ENCODE measurements at regions not wholly inside any gene's neighbourhood (a gene's known extent, or its start where the extent isn't known, plus 50 kb on each side); places are given as distances from the start of the nearest gene placed in this dataset.

DNA sequence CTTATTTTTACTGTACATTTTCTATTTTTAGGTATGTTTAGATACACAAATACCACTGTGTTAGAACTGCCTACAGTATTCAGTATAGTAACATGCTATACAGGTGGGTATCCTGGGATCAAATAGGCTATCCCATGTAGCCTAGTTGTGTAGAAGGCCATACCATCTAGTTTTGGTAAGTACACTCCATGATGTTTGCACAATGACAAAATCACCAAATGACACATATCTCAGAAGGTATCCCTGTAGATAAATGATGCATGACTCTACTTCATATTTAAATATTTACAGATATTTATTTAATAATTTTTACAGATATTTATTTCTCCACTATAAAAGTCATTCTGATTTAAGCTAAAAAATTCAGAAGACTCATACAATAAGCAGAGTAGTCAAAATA lies 233.8 kb upstream of the OSR1 start:
- H3K4me1 ChIP-seq, result no peaks in the 10 kb centered on the region
- H3K9me3 ChIP-seq, result no peaks in the 10 kb centered on the region
- H3K27ac ChIP-seq, result no peak overlapping the region
- H3K36me3 ChIP-seq, result no peaks in the 10 kb centered on the region
- H3K4me3 ChIP-seq, result no peak overlapping the region
- TF ChIP-seq, protein P1, sequence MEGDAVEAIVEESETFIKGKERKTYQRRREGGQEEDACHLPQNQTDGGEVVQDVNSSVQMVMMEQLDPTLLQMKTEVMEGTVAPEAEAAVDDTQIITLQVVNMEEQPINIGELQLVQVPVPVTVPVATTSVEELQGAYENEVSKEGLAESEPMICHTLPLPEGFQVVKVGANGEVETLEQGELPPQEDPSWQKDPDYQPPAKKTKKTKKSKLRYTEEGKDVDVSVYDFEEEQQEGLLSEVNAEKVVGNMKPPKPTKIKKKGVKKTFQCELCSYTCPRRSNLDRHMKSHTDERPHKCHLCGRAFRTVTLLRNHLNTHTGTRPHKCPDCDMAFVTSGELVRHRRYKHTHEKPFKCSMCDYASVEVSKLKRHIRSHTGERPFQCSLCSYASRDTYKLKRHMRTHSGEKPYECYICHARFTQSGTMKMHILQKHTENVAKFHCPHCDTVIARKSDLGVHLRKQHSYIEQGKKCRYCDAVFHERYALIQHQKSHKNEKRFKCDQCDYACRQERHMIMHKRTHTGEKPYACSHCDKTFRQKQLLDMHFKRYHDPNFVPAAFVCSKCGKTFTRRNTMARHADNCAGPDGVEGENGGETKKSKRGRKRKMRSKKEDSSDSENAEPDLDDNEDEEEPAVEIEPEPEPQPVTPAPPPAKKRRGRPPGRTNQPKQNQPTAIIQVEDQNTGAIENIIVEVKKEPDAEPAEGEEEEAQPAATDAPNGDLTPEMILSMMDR (IDR thresholded peaks at IDR 0.05), result no peak
- TF ChIP-seq EP300 (IDR thresholded peaks at IDR 0.05) (no peak), POLR2A (IDR thresholded peaks at IDR 0.05) (no peak)
- DNase-seq (ENCODE audit: low spot score in 2 of 2), result no peak
- no peaks in the 10 kb centered on the region for H3K27me3 ChIP-seq

DNA sequence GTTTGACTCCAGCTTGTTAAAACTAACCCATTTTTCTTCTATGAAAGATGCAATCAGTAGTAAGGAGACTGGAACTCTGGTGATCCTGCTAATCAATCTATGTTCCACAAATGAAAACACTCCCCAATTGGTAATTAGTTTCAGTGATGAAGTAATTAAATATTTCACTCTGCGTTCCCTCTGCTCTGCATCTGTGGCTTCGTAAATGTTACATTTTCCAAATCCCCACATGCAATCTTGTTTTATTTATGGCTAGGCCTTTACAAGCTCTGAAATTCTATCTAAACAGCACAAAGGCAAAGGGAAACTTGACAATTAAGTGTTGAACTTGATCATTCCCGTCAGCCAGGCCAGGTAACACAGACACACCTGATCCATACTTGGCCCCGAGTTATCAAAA lies 231.4 kb upstream of the OSR1 start:
- Histone ChIP-seq H3K4me3 (no peak overlapping the region), H3K27me3 (no peaks in the 10 kb centered on the region), H3K36me3 (no peaks in the 10 kb centered on the region), H3K27ac (no peak overlapping the region), H3K9me3 (no peaks in the 10 kb centered on the region), H3K4me1 (no peaks in the 10 kb centered on the region)
- 76 to 92% methylated on average over 4 of the region's 4 CpGs for WGBS, 2 donors
- no peak for TF ChIP-seq POLR2A (IDR thresholded peaks at IDR 0.05)
- no peak for TF ChIP-seq EP300 (IDR thresholded peaks at IDR 0.05)
- TF ChIP-seq, protein P1 (IDR thresholded peaks at IDR 0.05), result no peak
- DNase-seq (ENCODE audit: low spot score in 2 of 2), result no peak

DNA sequence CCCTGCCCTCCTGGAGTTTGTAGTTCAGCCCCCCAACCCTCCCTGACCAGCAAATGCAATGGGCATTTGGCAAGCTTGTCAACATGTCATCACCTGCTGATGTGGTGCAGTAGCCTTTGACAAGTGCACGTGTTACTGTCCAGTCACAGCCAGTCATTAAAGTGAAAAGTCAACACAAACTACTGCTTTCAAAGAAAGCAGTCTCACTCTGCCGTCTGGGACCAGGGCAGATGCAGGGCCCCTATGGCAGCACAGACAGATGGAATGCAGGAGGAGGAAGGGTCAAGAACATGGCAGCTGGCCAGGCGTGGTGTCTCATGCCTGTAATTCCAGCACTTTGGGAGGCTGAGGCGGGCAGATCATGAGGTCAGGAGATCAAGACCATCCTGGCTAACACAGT lies 222.4 kb upstream of the OSR1 start:
- WGBS, 2 donors, result 26 to 42% methylated on average over 4 of the region's 4 CpGs
- H3K36me3 ChIP-seq, result no peaks in the 10 kb centered on the region
- no peak overlapping the region for H3K4me3 ChIP-seq
- H3K27ac ChIP-seq, result no peak overlapping the region
- H3K4me1 ChIP-seq, result no peaks in the 10 kb centered on the region
- no peaks in the 10 kb centered on the region for H3K9me3 ChIP-seq
- TF ChIP-seq POLR2A (IDR thresholded peaks at IDR 0.05) (no peak), EP300 (IDR thresholded peaks at IDR 0.05) (no peak)
- TF ChIP-seq, protein P1 (IDR thresholded peaks at IDR 0.05), result no peak
- no peak for DNase-seq (ENCODE audit: low spot score in 2 of 2)
- H3K27me3 ChIP-seq, result no peaks in the 10 kb centered on the region

DNA sequence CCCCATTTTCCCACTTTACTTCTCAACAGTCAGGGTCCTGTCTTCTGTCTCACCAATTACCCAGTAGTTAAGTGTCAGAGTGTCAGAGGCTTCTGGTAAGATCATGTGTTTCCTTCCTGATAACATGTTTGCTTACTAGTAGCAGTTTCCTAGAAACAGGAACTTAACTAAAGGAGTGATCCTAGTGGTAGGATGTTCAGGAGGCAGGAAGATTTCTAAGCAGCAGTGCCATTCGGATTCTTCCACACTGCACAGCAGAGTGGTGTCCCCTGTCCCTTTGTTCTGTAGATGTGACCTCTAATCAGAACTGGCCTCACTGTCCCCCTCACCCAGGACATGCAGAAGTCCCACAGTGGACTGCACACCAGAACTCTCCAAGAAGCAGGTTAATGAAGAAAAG lies 221.8 kb upstream of the OSR1 start:
- Histone ChIP-seq H3K27me3 (no peaks in the 10 kb centered on the region), H3K9me3 (no peaks in the 10 kb centered on the region), H3K36me3 (no peaks in the 10 kb centered on the region), H3K4me3 (no peak overlapping the region), H3K4me1 (peaks cover 0 to under 1% (median 0%) of the 10 kb centered on the region in 4 donors), H3K27ac (no peak overlapping the region)
- WGBS, 2 donors, result 44 to 92% methylated on average over 1 of the region's 1 CpG
- DNase-seq (ENCODE audit: low spot score in 2 of 2), result no peak
- TF ChIP-seq POLR2A (IDR thresholded peaks at IDR 0.05) (no peak), EP300 (IDR thresholded peaks at IDR 0.05) (no peak)
- TF ChIP-seq, protein P1 (IDR thresholded peaks at IDR 0.05), result no peak

DNA sequence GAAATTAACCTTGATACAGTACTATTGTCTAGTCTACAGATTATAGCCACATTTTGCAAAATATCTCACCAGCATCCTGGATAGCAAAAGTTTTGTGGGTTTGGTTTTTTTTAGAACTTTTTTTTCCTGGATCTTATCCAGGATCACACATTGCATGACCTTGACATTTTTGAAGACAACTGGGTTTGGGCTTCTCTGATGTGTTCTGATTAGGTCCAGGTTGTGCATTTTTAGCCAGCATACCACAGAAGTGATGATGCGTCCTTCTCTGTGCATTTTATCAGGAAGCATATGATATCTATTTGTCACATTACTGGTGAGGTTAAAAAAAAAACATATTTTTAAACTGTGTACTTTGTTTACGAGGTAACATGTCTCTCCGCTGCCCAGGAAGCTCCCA lies 221.0 kb upstream of the OSR1 start:
- H3K36me3 ChIP-seq, result no peaks in the 10 kb centered on the region
- H3K9me3 ChIP-seq, result no peaks in the 10 kb centered on the region
- no peak overlapping the region for H3K4me3 ChIP-seq
- no peaks in the 10 kb centered on the region for H3K27me3 ChIP-seq
- WGBS, 2 donors, result 79 to 80% methylated on average over 3 of the region's 3 CpGs
- TF ChIP-seq, protein P1 (IDR thresholded peaks at IDR 0.05), result no peak
- no peak for TF ChIP-seq POLR2A (IDR thresholded peaks at IDR 0.05)
- no peak for TF ChIP-seq EP300 (IDR thresholded peaks at IDR 0.05)
- no peak for DNase-seq (ENCODE audit: low spot score in 2 of 2)
- H3K27ac ChIP-seq, result no peak overlapping the region
- H3K4me1 ChIP-seq, result peaks cover 0 to 9% (median 0%) of the 10 kb centered on the region in 4 donors
